ENCODE measurements at regions not wholly inside any gene's neighbourhood (a gene's known extent, or its start where the extent isn't known, plus 50 kb on each side); places are given as distances from the start of the nearest gene placed in this dataset.
A peak's percentile ranks its signal among the peaks of the same experiment; 100 is the strongest.

- Histone ChIP-seq H3K36me3 (ENCODE audit: control insufficient read depth, insufficient read depth, low read length, severe bottlenecking) (no peaks in the 10 kb centered on the region), H3K27me3 (replicated peaks; ENCODE audit: control insufficient read depth, insufficient read depth, low read length) (no peaks in the 10 kb centered on the region), H3K4me1 (ENCODE audit: control insufficient read depth, insufficient read depth, low read length) (no peaks in the 10 kb centered on the region), H3K4me3 (ENCODE audit: low read length) (no peak overlapping the region), H3K9ac (ENCODE audit: low read length) (no peak overlapping the region), H3K9me3 (ENCODE audit: control insufficient read depth, low read length) (no peaks in the 10 kb centered on the region)
- no peak for DNase-seq (ENCODE audit: low read depth)
Observed at GRCh38 chr14:82052778-82053177, 519.1 kb upstream of the SEL1L start.

- H3K4me1 ChIP-seq (ENCODE audit: control insufficient read depth, insufficient read depth, low read length), result no peaks in the 10 kb centered on the region
- H3K36me3 ChIP-seq (ENCODE audit: control insufficient read depth, insufficient read depth, low read length, severe bottlenecking), result no peaks in the 10 kb centered on the region
- no peaks in the 10 kb centered on the region for H3K9me3 ChIP-seq (ENCODE audit: control insufficient read depth, low read length)
- H3K27me3 ChIP-seq (replicated peaks; ENCODE audit: control insufficient read depth, insufficient read depth, low read length), result no peaks in the 10 kb centered on the region
- DNase-seq (ENCODE audit: low read depth), result no peak
- H3K4me3 ChIP-seq (ENCODE audit: low read length), result no peak overlapping the region
- H3K9ac ChIP-seq (ENCODE audit: low read length), result no peak overlapping the region
Observed at GRCh38 chr14:82055515-82056115, 522.0 kb upstream of the SEL1L start.

- DNase-seq (ENCODE audit: low read depth), result no peak
- no peaks in the 10 kb centered on the region for H3K4me1 ChIP-seq (ENCODE audit: control insufficient read depth, insufficient read depth, low read length)
- no peak overlapping the region for H3K9ac ChIP-seq (ENCODE audit: low read length)
- H3K36me3 ChIP-seq (ENCODE audit: control insufficient read depth, insufficient read depth, low read length, severe bottlenecking), result no peaks in the 10 kb centered on the region
- H3K9me3 ChIP-seq (ENCODE audit: control insufficient read depth, low read length), result no peaks in the 10 kb centered on the region
- H3K4me3 ChIP-seq (ENCODE audit: low read length), result no peak overlapping the region
- no peaks in the 10 kb centered on the region for H3K27me3 ChIP-seq (replicated peaks; ENCODE audit: control insufficient read depth, insufficient read depth, low read length)
Observed at GRCh38 chr14:82060219-82060618, 526.6 kb upstream of the SEL1L start.

GRCh38 chr14:82067221-82067875 is 533.7 kb upstream of the SEL1L start:
- Histone ChIP-seq H3K36me3 (ENCODE audit: control insufficient read depth, insufficient read depth, low read length, severe bottlenecking) (no peaks in the 10 kb centered on the region), H3K9ac (ENCODE audit: low read length) (no peak overlapping the region), H3K9me3 (ENCODE audit: control insufficient read depth, low read length) (no peaks in the 10 kb centered on the region), H3K27me3 (replicated peaks; ENCODE audit: control insufficient read depth, insufficient read depth, low read length) (no peaks in the 10 kb centered on the region), H3K4me1 (ENCODE audit: control insufficient read depth, insufficient read depth, low read length) (no peaks in the 10 kb centered on the region), H3K4me3 (ENCODE audit: low read length) (no peak overlapping the region)
- DNase-seq (ENCODE audit: low read depth), result no peak

GRCh38 chr14:82070040-82070439 is 536.4 kb upstream of the SEL1L start:
- no peak for DNase-seq (ENCODE audit: low read depth)
- Histone ChIP-seq H3K9me3 (ENCODE audit: control insufficient read depth, low read length) (no peaks in the 10 kb centered on the region), H3K27me3 (replicated peaks; ENCODE audit: control insufficient read depth, insufficient read depth, low read length) (no peaks in the 10 kb centered on the region), H3K9ac (ENCODE audit: low read length) (no peak overlapping the region), H3K4me1 (ENCODE audit: control insufficient read depth, insufficient read depth, low read length) (no peaks in the 10 kb centered on the region), H3K4me3 (ENCODE audit: low read length) (no peak overlapping the region), H3K36me3 (ENCODE audit: control insufficient read depth, insufficient read depth, low read length, severe bottlenecking) (no peaks in the 10 kb centered on the region)

GRCh38 chr14:82070753-82071152 is 537.1 kb upstream of the SEL1L start:
- H3K4me1 ChIP-seq (ENCODE audit: control insufficient read depth, insufficient read depth, low read length), result no peaks in the 10 kb centered on the region
- DNase-seq (ENCODE audit: low read depth), result no peak
- H3K4me3 ChIP-seq (ENCODE audit: low read length), result no peak overlapping the region
- H3K36me3 ChIP-seq (ENCODE audit: control insufficient read depth, insufficient read depth, low read length, severe bottlenecking), result no peaks in the 10 kb centered on the region
- no peak overlapping the region for H3K9ac ChIP-seq (ENCODE audit: low read length)
- H3K9me3 ChIP-seq (ENCODE audit: control insufficient read depth, low read length), result no peaks in the 10 kb centered on the region
- no peaks in the 10 kb centered on the region for H3K27me3 ChIP-seq (replicated peaks; ENCODE audit: control insufficient read depth, insufficient read depth, low read length)

GRCh38 chr14:82073547-82073946 is 539.9 kb upstream of the SEL1L start:
- H3K27me3 ChIP-seq (replicated peaks; ENCODE audit: control insufficient read depth, insufficient read depth, low read length), result no peaks in the 10 kb centered on the region
- no peaks in the 10 kb centered on the region for H3K9me3 ChIP-seq (ENCODE audit: control insufficient read depth, low read length)
- H3K4me3 ChIP-seq (ENCODE audit: low read length), result no peak overlapping the region
- DNase-seq (ENCODE audit: low read depth), result no peak
- no peaks in the 10 kb centered on the region for H3K36me3 ChIP-seq (ENCODE audit: control insufficient read depth, insufficient read depth, low read length, severe bottlenecking)
- H3K9ac ChIP-seq (ENCODE audit: low read length), result no peak overlapping the region
- H3K4me1 ChIP-seq (ENCODE audit: control insufficient read depth, insufficient read depth, low read length), result no peaks in the 10 kb centered on the region

- DNase-seq (ENCODE audit: low read depth), result peak; percentile 14
- Histone ChIP-seq H3K9ac (ENCODE audit: low read length) (no peak overlapping the region), H3K4me1 (ENCODE audit: control insufficient read depth, insufficient read depth, low read length) (no peaks in the 10 kb centered on the region), H3K4me3 (ENCODE audit: low read length) (no peak overlapping the region), H3K36me3 (ENCODE audit: control insufficient read depth, insufficient read depth, low read length, severe bottlenecking) (no peaks in the 10 kb centered on the region), H3K9me3 (ENCODE audit: control insufficient read depth, low read length) (no peaks in the 10 kb centered on the region), H3K27me3 (replicated peaks; ENCODE audit: control insufficient read depth, insufficient read depth, low read length) (no peaks in the 10 kb centered on the region)
Observed at GRCh38 chr14:82075566-82075965, 541.9 kb upstream of the SEL1L start.

- Histone ChIP-seq H3K27me3 (replicated peaks; ENCODE audit: control insufficient read depth, insufficient read depth, low read length) (no peaks in the 10 kb centered on the region), H3K36me3 (ENCODE audit: control insufficient read depth, insufficient read depth, low read length, severe bottlenecking) (no peaks in the 10 kb centered on the region), H3K9ac (ENCODE audit: low read length) (no peak overlapping the region), H3K9me3 (ENCODE audit: control insufficient read depth, low read length) (no peaks in the 10 kb centered on the region), H3K4me3 (ENCODE audit: low read length) (no peak overlapping the region), H3K4me1 (ENCODE audit: control insufficient read depth, insufficient read depth, low read length) (no peaks in the 10 kb centered on the region)
- DNase-seq (ENCODE audit: low read depth), result no peak
Observed at GRCh38 chr14:82079553-82079952, 545.9 kb upstream of the SEL1L start.

- no peak for DNase-seq (ENCODE audit: low read depth)
- no peak overlapping the region for H3K4me3 ChIP-seq (ENCODE audit: low read length)
- H3K4me1 ChIP-seq (ENCODE audit: control insufficient read depth, insufficient read depth, low read length), result no peaks in the 10 kb centered on the region
- no peaks in the 10 kb centered on the region for H3K36me3 ChIP-seq (ENCODE audit: control insufficient read depth, insufficient read depth, low read length, severe bottlenecking)
- H3K9me3 ChIP-seq (ENCODE audit: control insufficient read depth, low read length), result no peaks in the 10 kb centered on the region
- no peak overlapping the region for H3K9ac ChIP-seq (ENCODE audit: low read length)
- H3K27me3 ChIP-seq (replicated peaks; ENCODE audit: control insufficient read depth, insufficient read depth, low read length), result no peaks in the 10 kb centered on the region
Observed at GRCh38 chr14:82080370-82080769, 546.7 kb upstream of the SEL1L start.

- Histone ChIP-seq H3K36me3 (ENCODE audit: control insufficient read depth, insufficient read depth, low read length, severe bottlenecking) (no peaks in the 10 kb centered on the region), H3K4me1 (ENCODE audit: control insufficient read depth, insufficient read depth, low read length) (no peaks in the 10 kb centered on the region), H3K27me3 (replicated peaks; ENCODE audit: control insufficient read depth, insufficient read depth, low read length) (no peaks in the 10 kb centered on the region), H3K4me3 (ENCODE audit: low read length) (no peak overlapping the region), H3K9ac (ENCODE audit: low read length) (no peak overlapping the region), H3K9me3 (ENCODE audit: control insufficient read depth, low read length) (no peaks in the 10 kb centered on the region)
- DNase-seq (ENCODE audit: low read depth), result no peak
Observed at GRCh38 chr14:82084813-82085212, 551.2 kb upstream of the SEL1L start.

GRCh38 chr14:82091097-82091496 is 557.4 kb upstream of the SEL1L start:
- no peak overlapping the region for H3K9ac ChIP-seq (ENCODE audit: low read length)
- H3K9me3 ChIP-seq (ENCODE audit: control insufficient read depth, low read length), result no peaks in the 10 kb centered on the region
- no peaks in the 10 kb centered on the region for H3K36me3 ChIP-seq (ENCODE audit: control insufficient read depth, insufficient read depth, low read length, severe bottlenecking)
- H3K27me3 ChIP-seq (replicated peaks; ENCODE audit: control insufficient read depth, insufficient read depth, low read length), result no peaks in the 10 kb centered on the region
- H3K4me3 ChIP-seq (ENCODE audit: low read length), result no peak overlapping the region
- DNase-seq (ENCODE audit: low read depth), result no peak
- H3K4me1 ChIP-seq (ENCODE audit: control insufficient read depth, insufficient read depth, low read length), result no peaks in the 10 kb centered on the region

Measured in adipocyte (in vitro differentiated cells).